ENCODE measurements at regions not wholly inside any gene's neighbourhood (a gene's known extent, or its start where the extent isn't known, plus 50 kb on each side); places are given as distances from the start of the nearest gene placed in this dataset.
"Not testable (repeated sequence)": the region's sequence is repeated elsewhere in the genome, so short reads cannot be mapped to it uniquely, and the experiment has no call there.

DNA sequence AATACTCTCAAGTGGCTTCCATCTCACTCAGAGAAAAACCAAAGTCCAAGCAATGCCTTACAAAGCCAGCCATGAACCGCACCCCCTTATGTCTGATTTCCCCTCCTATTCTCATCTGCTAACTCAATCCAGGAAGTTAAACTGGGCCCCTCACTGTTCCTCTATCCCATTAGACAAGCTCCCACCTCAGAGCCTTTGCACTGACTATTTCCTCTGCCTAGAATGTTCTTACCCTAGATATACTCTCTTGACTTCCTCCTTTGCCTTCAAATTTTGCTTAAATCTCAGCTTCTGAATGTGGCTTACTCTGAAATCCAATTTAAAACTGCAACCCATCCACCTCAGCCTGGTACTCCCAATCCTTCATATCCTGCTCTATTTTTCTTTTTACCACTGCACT is 257.0 kb upstream of the USP15 start:
- in situ Hi-C loops (cut with HindIII; ENCODE audit: low sequenced_read_pairs): no loop called here
- DNase-seq (ENCODE audit: low spot score): no peak

DNA sequence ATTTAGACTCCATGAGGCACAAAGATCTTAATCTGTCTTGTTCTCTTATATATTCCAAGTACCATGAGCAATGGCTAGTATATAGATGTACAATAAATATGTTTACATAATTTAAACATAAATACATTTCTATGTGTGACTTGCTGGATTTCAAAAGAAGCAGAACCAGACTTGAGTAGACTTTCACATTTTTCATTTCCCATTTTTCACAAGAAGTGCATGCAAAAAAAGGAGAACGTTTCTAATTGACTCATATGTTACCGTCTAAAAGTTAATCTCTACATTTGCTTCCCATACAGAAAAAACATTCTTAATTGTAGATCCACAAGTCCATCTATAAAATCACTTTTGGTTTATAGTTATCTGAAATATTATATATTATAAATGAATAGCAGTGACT is 256.5 kb upstream of the USP15 start:
- in situ Hi-C loops (cut with HindIII; ENCODE audit: low sequenced_read_pairs): no loop called here
- no peak for DNase-seq (ENCODE audit: low spot score)

DNA sequence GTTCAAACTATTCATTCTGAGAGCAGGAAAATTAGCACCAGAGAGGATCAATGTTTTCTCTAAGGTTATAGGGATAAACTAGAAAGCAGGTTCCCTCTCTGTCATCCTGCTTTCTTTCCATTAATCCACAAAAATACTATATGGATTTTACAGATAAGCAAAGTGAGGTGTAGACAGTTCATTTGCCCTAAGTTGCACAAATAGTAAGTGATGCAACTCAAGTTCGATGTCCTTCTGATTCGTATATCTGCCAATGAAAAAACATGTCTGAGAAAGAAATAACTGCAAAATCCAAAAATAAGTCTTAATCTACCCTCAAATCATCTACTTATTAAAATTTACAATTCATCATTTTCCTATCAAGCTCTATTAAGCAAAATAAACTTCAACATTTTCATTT is 254.6 kb upstream of the USP15 start:
- in situ Hi-C loops (cut with HindIII; ENCODE audit: low sequenced_read_pairs): no loop called here
- no peak for DNase-seq (ENCODE audit: low spot score)

- in situ Hi-C loops (cut with HindIII; ENCODE audit: low sequenced_read_pairs): no loop called here
- DNase-seq (ENCODE audit: low spot score): peak; percentile 35
Measured at GRCh38 chr12:62006076-62006732, 254.0 kb upstream of the USP15 start.

- in situ Hi-C loops (cut with HindIII; ENCODE audit: low sequenced_read_pairs): no loop called here
- no peak for DNase-seq (ENCODE audit: low spot score)
Measured at GRCh38 chr12:62008703-62009102, 251.5 kb upstream of the USP15 start.

- no peak for DNase-seq (ENCODE audit: low spot score)
- in situ Hi-C loops (cut with HindIII; ENCODE audit: low sequenced_read_pairs): no loop called here
Measured at GRCh38 chr12:62009445-62009844, 250.8 kb upstream of the USP15 start.

DNA sequence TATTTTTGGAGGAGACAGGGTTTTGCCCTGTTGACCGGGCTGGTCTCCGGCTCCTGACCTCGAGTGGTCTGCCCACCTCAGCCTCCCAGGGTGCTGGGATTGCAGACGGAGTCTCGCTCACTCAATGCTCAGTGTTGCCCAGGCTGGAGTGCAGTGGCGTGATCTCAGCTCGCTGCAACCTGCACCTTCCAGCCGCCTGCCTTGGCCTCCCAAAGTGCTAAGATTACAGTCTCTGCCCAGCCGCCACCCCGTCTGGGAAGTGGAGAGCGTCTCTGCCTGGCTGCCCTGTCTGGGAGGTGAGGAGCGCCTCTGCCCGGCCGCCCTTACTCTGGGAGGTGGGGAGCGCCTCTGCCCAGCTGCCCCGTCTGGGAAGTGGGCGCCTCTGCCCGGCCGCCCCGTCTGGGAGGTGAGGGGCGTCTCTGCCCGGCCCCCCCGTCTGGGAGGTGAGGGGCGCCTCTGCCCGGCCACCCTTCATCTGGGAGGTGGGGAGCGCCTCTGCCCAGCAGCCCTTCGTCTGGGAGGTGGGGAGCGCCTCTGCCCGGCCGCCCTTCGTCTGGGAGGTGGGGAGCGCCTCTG is 249.8 kb upstream of the USP15 start:
- DNase-seq (ENCODE audit: low spot score); in situ Hi-C loops (cut with HindIII; ENCODE audit: low sequenced_read_pairs): not testable (repeated sequence)

- DNase-seq (ENCODE audit: low spot score); in situ Hi-C loops (cut with HindIII; ENCODE audit: low sequenced_read_pairs): not testable (repeated sequence)
Measured at GRCh38 chr12:62010973-62011372, 249.2 kb upstream of the USP15 start.

GRCh38 chr12:62014330-62014729 is 245.9 kb upstream of the USP15 start:
- no peak for DNase-seq (ENCODE audit: low spot score)
- in situ Hi-C loops (cut with HindIII; ENCODE audit: low sequenced_read_pairs): no loop called here

DNA sequence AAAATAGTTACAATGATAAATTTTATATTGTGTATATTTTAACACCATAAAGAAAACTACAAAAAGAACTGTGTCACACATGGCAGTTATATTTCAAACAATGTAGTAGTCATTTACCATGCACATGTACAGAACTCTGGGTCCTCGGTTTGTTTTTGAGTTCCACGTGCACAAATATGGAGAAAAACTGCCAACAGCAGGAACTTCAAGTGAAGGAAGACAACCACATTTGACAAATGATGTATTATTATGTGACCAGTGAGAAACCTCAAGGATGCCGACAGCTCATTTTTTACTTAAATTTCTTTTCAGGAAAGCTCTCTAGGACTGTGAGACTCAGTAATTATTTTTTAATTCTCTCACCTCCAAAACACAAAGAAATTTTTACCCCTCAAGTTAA is 244.2 kb upstream of the USP15 start:
- in situ Hi-C loops (cut with HindIII; ENCODE audit: low sequenced_read_pairs): no loop called here
- no peak for DNase-seq (ENCODE audit: low spot score)

DNA sequence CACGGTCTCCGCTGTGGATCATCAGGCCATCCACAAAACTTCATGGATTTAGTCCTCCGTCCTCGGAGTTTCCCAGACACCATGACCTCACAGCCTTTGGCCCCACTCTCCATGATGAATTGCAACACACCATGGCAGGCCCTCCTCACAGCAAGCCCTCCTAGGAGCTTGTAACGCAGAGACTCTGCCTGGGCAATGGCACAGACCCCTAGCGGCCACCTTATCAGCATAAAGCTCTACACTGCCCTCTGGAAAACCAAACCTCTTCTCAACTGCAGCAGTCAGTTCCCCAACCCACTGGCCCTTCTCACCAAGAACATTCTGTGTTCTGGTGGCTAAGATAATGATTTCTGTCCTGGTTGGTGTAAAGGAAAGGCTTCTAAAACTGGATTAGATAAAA is 238.4 kb upstream of the USP15 start:
- no peak for DNase-seq (ENCODE audit: low spot score)
- in situ Hi-C loops (cut with HindIII; ENCODE audit: low sequenced_read_pairs): no loop called here

- in situ Hi-C loops (cut with HindIII; ENCODE audit: low sequenced_read_pairs): no loop called here
- no peak for DNase-seq (ENCODE audit: low spot score)
Measured at GRCh38 chr12:62028536-62028935, 231.7 kb upstream of the USP15 start.

GRCh38 chr12:62032870-62033269 is 227.3 kb upstream of the USP15 start:
- in situ Hi-C loops (cut with HindIII; ENCODE audit: low sequenced_read_pairs): no loop called here
- DNase-seq (ENCODE audit: low spot score): no peak

GRCh38 chr12:62044450-62045135 is 215.6 kb upstream of the USP15 start:
- in situ Hi-C loops (cut with HindIII; ENCODE audit: low sequenced_read_pairs): no loop called here
- DNase-seq (ENCODE audit: low spot score): peak; percentile 10

- in situ Hi-C loops (cut with HindIII; ENCODE audit: low sequenced_read_pairs): no loop called here
- no peak for DNase-seq (ENCODE audit: low spot score)
Measured at GRCh38 chr12:62045211-62045610, 215.0 kb upstream of the USP15 start.

- in situ Hi-C loops (cut with HindIII; ENCODE audit: low sequenced_read_pairs): no loop called here
- no peak for DNase-seq (ENCODE audit: low spot score)
Measured at GRCh38 chr12:62050785-62051184, 209.4 kb upstream of the USP15 start.

GRCh38 chr12:62069976-62070375 is 190.2 kb upstream of the USP15 start:
- no peak for DNase-seq (ENCODE audit: low spot score)
- in situ Hi-C loops (cut with HindIII; ENCODE audit: low sequenced_read_pairs): no loop called here

DNA sequence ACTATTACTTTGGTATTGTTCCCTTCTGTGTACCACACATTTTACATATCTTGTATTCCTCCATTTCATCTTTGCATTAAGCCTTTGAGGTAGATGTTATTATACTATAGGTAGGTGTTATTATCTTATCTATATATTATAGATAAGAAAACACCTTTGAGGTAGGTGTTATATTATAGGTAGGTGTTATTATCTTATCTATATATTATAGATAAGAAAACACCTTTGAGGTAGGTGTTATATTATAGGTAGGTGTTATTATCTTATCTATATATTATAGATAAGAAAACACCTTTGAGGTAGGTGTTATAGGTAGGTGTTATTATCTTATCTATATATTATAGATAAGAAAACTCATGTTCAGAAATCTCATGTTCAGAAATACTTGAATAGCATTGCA is 187.0 kb upstream of the USP15 start:
- DNase-seq (ENCODE audit: low spot score); in situ Hi-C loops (cut with HindIII; ENCODE audit: low sequenced_read_pairs): not testable (repeated sequence)

GRCh38 chr12:62075870-62076269 is 184.3 kb upstream of the USP15 start:
- in situ Hi-C loops (cut with HindIII; ENCODE audit: low sequenced_read_pairs): no loop called here
- no peak for DNase-seq (ENCODE audit: low spot score)

- DNase-seq (ENCODE audit: low spot score): no peak
- in situ Hi-C loops (cut with HindIII; ENCODE audit: low sequenced_read_pairs): no loop called here
Measured at GRCh38 chr12:62078020-62078419, 182.2 kb upstream of the USP15 start.

DNA sequence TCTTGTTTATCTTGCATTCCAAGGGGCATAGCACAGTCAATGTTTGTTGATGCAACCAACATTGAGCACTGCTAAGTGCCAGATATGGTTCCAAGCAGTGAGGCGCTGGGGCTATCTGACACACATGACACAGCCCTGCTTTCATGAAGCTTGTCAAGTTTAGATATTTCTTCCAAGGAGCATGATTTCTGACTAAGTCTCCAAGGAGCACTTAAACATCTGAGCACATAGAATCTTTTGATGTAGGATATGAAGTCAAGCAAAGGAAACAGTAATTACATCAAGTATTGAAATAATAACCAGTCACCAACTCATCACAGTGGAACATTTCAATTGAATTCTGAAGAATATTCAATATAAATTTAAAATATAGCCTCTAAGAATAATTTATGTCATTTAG is 177.8 kb upstream of the USP15 start:
- no peak for DNase-seq (ENCODE audit: low spot score)
- in situ Hi-C loops (cut with HindIII; ENCODE audit: low sequenced_read_pairs): no loop called here

Measured in G401 (cell line).